ENCODE measurements at regions not wholly inside any gene's neighbourhood (a gene's known extent, or its start where the extent isn't known, plus 50 kb on each side); places are given as distances from the start of the nearest gene placed in this dataset.

DNA sequence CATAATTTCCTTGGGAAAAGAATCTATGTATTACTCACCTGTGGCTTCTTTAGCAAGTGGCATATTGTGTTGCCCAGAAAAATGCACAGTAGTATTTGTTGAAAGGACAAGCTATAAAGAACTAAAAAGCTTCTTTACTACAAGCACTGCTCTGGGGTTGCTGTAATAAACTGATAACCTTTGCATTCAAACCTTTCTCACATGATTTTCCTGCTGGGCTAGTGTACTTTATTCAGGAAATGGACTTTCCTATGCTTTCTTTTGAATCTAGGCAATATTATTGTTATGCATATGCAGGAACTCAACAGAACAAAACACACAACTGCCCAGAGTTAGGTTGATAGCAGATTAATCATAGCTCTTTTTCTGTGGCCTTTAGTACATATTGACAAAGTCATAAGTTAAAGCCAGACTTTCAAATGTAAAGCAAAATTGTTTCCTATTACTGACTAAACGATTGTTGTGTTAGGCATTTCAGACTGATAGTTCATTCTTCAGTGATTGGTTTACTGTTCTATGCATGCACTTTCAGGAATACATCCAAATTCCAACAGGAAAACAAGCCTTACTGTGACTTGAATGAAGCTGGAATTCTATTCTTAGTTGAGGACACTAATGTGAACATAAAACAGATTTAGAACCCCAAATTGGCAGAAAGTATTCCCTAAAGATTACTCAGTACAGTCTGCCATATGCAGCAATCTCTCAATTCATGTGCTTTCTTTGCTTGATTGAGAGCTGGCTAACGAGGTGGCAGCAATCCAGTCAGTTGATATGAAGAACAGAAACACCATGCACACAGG lies 564.3 kb upstream of the NEGR1 start:
- Mint-ChIP-seq H3K4me3 (no peak overlapping the region), H3K27me3 (no peaks in the 10 kb centered on the region), H3K36me3 (ENCODE audit: low read depth) (no peaks in the 10 kb centered on the region), H3K4me1 (no peaks in the 10 kb centered on the region), H3K27ac (no peak overlapping the region)
- ATAC-seq (no peak), DNase-seq (no peak)
- H3K9me3 ChIP-seq (ENCODE audit: control insufficient read depth, low read length, poor library complexity, severe bottlenecking), result no peaks in the 10 kb centered on the region

DNA sequence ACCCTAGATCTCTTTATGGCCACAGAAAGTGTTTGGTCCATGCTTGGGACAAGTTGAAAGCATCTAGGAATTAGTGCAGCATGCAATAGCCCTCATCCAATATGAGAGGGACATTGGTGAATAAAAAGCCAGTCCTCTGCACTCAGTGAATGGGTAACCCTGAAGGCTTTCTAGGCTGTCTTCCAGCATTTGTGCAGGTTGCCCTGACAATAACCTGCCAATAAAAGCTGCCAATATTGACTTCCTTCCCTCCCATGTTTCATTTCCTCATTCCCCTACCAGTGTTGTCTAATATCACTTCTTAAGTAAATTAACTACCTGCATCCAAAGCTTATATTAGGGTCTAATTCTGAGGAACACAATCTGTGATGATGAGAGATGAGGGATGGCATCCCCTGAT lies 563.6 kb upstream of the NEGR1 start:
- H3K4me3 Mint-ChIP-seq, result no peak overlapping the region
- no peaks in the 10 kb centered on the region for H3K4me1 Mint-ChIP-seq
- no peaks in the 10 kb centered on the region for H3K36me3 Mint-ChIP-seq (ENCODE audit: low read depth)
- ATAC-seq, result no peak
- no peak overlapping the region for H3K27ac Mint-ChIP-seq
- no peaks in the 10 kb centered on the region for H3K27me3 Mint-ChIP-seq
- no peaks in the 10 kb centered on the region for H3K9me3 ChIP-seq (ENCODE audit: control insufficient read depth, low read length, poor library complexity, severe bottlenecking)
- no peak for DNase-seq

DNA sequence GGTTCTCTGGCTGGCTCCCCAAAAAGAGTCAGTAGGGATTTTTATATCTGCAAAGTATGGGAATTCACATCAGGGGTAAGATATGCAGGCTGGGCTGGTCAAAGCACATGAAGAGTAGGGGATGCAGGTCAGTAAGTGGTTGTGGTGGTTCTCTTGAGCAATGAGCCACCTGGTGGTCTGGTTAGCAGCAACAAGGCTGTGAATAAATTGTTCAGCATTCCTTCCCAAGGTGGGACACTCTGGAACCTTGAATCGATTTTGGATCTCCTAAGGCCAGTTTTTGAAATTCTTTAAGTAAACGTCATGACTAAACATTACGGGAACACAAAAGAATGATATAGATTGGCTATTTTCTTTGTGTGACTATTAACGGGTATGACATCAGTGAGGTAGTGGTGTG lies 563.0 kb upstream of the NEGR1 start:
- no peaks in the 10 kb centered on the region for H3K4me1 Mint-ChIP-seq
- no peak overlapping the region for H3K4me3 Mint-ChIP-seq
- H3K36me3 Mint-ChIP-seq (ENCODE audit: low read depth), result no peaks in the 10 kb centered on the region
- ATAC-seq (no peak), DNase-seq (no peak)
- H3K27me3 Mint-ChIP-seq, result no peaks in the 10 kb centered on the region
- H3K27ac Mint-ChIP-seq, result no peak overlapping the region
- H3K9me3 ChIP-seq (ENCODE audit: control insufficient read depth, low read length, poor library complexity, severe bottlenecking), result no peaks in the 10 kb centered on the region

DNA sequence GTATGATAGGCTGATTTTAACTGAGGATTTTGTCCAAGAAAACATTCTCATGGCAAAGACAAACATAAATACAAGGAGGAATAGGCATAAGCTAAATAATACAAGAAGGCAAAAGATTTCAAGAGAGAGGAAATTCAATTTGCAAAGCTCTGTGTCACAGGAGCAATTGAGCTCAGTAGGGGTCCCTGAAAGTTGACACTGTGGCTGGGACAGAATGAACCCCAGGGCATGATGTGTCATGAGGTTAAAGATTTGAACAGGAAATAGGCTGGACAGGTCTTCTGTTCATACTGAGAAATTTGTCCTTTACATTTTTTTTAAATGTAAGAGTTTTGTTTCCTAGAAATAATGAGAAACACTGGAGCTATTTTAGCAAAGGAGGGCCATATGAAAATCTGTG lies 555.4 kb upstream of the NEGR1 start:
- DNase-seq (no peak), ATAC-seq (no peak)
- Mint-ChIP-seq H3K36me3 (ENCODE audit: low read depth) (no peaks in the 10 kb centered on the region), H3K27me3 (no peaks in the 10 kb centered on the region), H3K27ac (no peak overlapping the region), H3K4me3 (no peak overlapping the region), H3K4me1 (no peaks in the 10 kb centered on the region)
- H3K9me3 ChIP-seq (ENCODE audit: control insufficient read depth, low read length, poor library complexity, severe bottlenecking), result no peaks in the 10 kb centered on the region

DNA sequence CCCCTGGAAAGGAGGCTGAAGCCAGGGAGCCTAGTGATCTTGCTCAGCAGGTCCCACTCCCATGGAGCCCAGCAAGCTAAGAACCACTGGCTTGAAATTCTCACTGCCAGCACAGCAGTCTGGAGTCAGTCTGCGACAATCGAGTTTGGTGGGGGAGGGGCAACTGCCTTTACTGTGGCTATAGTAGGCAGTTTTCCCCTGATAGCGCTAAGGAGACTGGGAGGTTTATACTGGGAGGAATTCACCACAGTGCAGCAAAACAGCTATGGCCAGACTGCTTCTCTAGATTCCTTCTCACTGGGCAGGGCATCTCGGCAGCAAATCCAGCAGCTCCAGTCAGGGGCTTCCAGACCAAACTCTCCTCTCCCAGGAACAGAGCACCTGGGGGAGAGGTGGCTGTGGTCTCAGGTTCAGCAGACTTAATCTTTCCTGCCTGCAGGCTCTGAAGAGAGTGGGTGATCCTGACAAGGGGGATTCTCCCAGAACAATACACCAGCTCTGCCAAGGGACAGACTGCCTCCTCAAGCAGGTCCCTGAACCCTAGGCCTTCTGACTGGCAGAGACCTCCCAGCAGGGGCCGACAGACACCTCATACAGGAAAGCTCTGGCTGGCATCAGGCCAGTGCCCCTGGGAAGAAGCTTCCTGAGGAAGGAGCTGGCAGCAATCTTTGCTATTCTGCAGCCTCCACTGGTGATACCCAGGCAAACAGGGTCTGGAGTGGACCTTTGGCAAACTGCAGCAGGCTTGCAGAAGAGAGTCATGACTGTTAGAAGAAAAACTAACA lies 548.5 kb upstream of the NEGR1 start:
- no peak overlapping the region for H3K27ac Mint-ChIP-seq
- no peak overlapping the region for H3K4me3 Mint-ChIP-seq
- no peaks in the 10 kb centered on the region for H3K27me3 Mint-ChIP-seq
- no peaks in the 10 kb centered on the region for H3K9me3 ChIP-seq (ENCODE audit: control insufficient read depth, low read length, poor library complexity, severe bottlenecking)
- ATAC-seq (no peak), DNase-seq (no peak)
- no peaks in the 10 kb centered on the region for H3K4me1 Mint-ChIP-seq
- H3K36me3 Mint-ChIP-seq (ENCODE audit: low read depth), result no peaks in the 10 kb centered on the region

DNA sequence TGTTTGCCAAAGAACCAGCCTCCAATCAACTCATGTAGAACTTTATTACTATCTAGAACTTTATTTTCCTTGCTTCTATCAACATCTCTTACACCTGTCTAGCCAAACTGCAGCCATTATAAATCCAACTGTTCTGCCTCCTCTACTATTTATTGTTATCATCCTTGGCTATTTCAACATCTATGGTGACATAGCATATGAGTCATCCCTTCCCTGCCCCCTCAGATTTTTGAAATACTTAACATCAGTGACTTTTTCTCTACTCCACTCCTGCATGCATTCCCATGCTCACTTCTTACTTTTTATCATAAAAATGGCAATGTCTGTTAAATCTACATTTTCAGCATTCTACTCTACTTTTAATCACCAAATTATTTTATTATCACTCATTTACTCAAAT lies 544.9 kb upstream of the NEGR1 start:
- ATAC-seq (no peak), DNase-seq (no peak)
- Mint-ChIP-seq H3K4me1 (no peaks in the 10 kb centered on the region), H3K27me3 (no peaks in the 10 kb centered on the region), H3K36me3 (ENCODE audit: low read depth) (no peaks in the 10 kb centered on the region), H3K27ac (no peak overlapping the region), H3K4me3 (no peak overlapping the region)
- H3K9me3 ChIP-seq (ENCODE audit: control insufficient read depth, low read length, poor library complexity, severe bottlenecking), result no peaks in the 10 kb centered on the region

DNA sequence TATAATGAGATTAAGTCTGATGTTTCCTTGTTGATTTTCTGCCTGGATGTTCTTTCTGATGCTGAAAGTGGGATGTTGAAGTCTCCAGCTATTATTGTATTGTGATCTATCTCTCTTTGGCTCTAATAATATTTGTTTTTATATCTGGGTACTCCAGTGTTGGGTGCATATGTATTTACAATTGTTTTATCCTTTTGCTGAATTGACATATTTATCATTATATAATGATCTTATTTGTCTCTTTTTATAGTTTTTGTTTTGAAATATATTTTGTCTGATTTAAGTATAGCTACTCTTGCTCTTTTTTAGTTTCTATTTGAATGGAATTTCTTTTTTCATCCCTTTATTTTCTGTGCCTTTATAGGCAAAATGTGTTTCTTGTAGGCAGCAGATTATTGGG lies 522.2 kb upstream of the NEGR1 start:
- Mint-ChIP-seq H3K27me3 (no peaks in the 10 kb centered on the region), H3K27ac (no peak overlapping the region), H3K36me3 (ENCODE audit: low read depth) (no peaks in the 10 kb centered on the region), H3K4me1 (no peaks in the 10 kb centered on the region), H3K4me3 (no peak overlapping the region)
- no peak for ATAC-seq
- no peak for DNase-seq
- H3K9me3 ChIP-seq (ENCODE audit: control insufficient read depth, low read length, poor library complexity, severe bottlenecking), result no peaks in the 10 kb centered on the region

DNA sequence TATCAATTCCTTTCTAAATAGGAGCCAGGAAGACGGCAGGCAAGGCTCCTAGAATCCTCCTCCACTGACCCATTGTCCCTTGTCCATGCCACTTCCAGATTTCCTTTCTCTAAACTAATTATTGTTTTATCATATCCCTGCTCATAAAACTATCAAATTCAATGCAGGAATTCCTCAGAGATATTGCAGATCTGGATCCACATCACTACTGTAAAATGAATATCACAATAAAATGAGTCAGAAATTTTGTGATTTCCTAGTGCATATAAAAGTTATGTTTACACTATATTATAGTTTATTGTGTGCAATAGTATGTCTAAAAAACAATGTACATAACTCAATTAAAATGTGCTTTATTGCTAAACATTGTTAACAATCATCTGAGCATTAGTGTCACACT lies 498.7 kb upstream of the NEGR1 start:
- H3K4me3 Mint-ChIP-seq, result no peak overlapping the region
- DNase-seq (no peak), ATAC-seq (no peak)
- H3K36me3 Mint-ChIP-seq (ENCODE audit: low read depth), result no peaks in the 10 kb centered on the region
- H3K4me1 Mint-ChIP-seq, result no peaks in the 10 kb centered on the region
- H3K27ac Mint-ChIP-seq, result no peak overlapping the region
- no peaks in the 10 kb centered on the region for H3K9me3 ChIP-seq (ENCODE audit: control insufficient read depth, low read length, poor library complexity, severe bottlenecking)
- no peaks in the 10 kb centered on the region for H3K27me3 Mint-ChIP-seq

DNA sequence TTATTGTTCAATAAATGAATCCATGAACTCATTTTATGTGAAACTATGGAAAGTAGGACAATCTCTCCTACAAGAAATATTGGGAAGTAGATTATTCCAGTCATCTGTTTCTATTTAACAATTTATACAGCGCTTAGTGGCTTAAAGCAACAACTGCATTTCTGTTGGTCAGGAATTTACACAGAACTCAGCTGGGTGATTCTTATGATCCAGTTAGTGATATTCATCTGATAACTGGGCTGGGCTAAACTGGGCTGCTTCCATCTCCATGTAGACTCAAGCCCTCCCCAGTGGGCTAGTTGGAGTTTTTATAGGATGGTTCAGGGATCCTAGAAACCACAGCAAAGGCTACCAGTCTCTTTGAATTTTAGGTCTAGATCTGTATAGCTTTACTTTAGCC lies 497.9 kb upstream of the NEGR1 start:
- DNase-seq (no peak), ATAC-seq (no peak)
- Mint-ChIP-seq H3K4me1 (no peaks in the 10 kb centered on the region), H3K27me3 (no peaks in the 10 kb centered on the region), H3K4me3 (no peak overlapping the region), H3K36me3 (ENCODE audit: low read depth) (no peaks in the 10 kb centered on the region), H3K27ac (no peak overlapping the region)
- no peaks in the 10 kb centered on the region for H3K9me3 ChIP-seq (ENCODE audit: control insufficient read depth, low read length, poor library complexity, severe bottlenecking)

DNA sequence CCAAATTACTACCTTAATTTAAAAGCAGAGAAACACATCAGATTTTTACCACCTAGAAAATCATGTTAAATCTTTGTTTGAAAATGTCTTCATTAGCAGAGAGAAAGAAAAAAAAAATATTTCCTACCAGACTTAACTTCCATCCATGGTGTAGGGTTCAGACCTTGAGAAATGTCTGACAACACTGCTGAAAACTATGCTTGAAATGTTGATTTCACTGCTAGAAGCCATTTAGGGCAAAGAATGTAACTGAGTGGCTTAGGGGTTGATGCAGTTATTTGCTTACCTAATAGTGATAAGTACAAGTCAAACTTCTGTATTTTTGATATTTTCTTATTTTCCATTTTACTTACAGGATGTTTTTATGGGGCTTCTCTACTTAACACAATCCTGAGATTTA lies 495.6 kb upstream of the NEGR1 start:
- H3K27ac Mint-ChIP-seq, result no peak overlapping the region
- H3K9me3 ChIP-seq (ENCODE audit: control insufficient read depth, low read length, poor library complexity, severe bottlenecking), result no peaks in the 10 kb centered on the region
- no peak overlapping the region for H3K4me3 Mint-ChIP-seq
- no peak for ATAC-seq
- no peaks in the 10 kb centered on the region for H3K27me3 Mint-ChIP-seq
- DNase-seq, result no peak
- H3K36me3 Mint-ChIP-seq (ENCODE audit: low read depth), result no peaks in the 10 kb centered on the region
- H3K4me1 Mint-ChIP-seq, result no peaks in the 10 kb centered on the region

DNA sequence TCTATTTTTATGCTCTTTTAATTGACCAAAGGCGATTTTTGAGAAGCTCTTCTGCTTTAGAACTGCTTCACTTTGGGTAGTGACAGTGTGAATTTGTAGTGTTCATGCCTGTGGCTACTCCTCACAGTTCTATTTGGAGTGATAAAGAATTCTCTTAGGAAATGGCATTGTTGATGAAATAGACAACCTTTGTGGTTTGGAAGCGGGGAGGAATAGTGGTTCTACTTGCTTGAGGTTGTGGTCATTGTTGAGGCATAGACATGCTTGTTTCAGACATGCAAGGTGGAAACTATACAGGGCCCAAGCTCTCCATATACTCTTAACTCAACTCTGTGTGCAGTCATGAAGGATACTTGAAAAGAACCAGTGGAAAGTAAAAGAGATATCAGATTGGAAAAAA lies 481.1 kb upstream of the NEGR1 start:
- H3K4me1 Mint-ChIP-seq, result no peaks in the 10 kb centered on the region
- H3K36me3 Mint-ChIP-seq (ENCODE audit: low read depth), result no peaks in the 10 kb centered on the region
- H3K27me3 Mint-ChIP-seq, result no peaks in the 10 kb centered on the region
- H3K4me3 Mint-ChIP-seq, result no peak overlapping the region
- no peak overlapping the region for H3K27ac Mint-ChIP-seq
- DNase-seq (no peak), ATAC-seq (no peak)
- H3K9me3 ChIP-seq (ENCODE audit: control insufficient read depth, low read length, poor library complexity, severe bottlenecking), result no peaks in the 10 kb centered on the region

DNA sequence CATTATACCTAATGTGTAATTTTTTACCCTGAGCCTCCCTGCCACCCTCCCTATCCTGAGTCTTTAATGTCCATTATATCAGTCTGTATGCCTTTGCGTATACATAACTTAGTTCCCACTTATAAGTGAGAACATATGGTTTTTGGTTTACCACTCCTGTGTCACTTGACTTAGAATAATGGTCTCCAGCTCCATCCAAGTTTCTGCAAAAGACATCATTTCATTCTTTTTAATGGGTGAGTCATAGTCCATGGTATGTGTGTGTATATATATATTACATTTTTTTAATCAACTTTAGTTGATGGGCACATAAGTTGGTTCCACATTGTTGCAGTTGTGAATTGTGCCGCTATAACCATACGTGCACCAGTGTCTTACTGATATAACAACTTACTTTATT lies 477.1 kb upstream of the NEGR1 start:
- H3K9me3 ChIP-seq (ENCODE audit: control insufficient read depth, low read length, poor library complexity, severe bottlenecking), result no peaks in the 10 kb centered on the region
- no peak overlapping the region for H3K27ac Mint-ChIP-seq
- H3K4me1 Mint-ChIP-seq, result no peaks in the 10 kb centered on the region
- H3K27me3 Mint-ChIP-seq, result no peaks in the 10 kb centered on the region
- ATAC-seq, result no peak
- no peak for DNase-seq
- no peaks in the 10 kb centered on the region for H3K36me3 Mint-ChIP-seq (ENCODE audit: low read depth)
- H3K4me3 Mint-ChIP-seq, result no peak overlapping the region

DNA sequence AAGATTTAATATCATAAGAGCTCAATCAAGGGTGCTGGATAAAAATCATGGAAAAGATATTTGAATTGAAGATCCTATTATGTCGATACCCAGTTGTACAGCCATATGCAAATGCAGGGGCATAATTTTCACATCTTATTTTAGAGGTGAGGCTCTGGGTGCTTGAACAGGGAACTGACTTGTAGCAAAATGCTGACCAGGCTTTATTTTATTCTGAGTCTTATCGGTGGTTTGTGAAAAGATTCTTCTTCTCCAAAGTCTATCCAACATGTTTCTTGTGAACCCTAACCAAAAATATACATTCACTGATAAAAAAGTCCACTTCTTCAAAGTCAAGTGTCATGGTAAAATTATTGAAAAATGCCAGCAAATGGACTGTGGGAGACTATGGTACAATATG lies 475.5 kb upstream of the NEGR1 start:
- no peak for ATAC-seq
- no peaks in the 10 kb centered on the region for H3K27me3 Mint-ChIP-seq

DNA sequence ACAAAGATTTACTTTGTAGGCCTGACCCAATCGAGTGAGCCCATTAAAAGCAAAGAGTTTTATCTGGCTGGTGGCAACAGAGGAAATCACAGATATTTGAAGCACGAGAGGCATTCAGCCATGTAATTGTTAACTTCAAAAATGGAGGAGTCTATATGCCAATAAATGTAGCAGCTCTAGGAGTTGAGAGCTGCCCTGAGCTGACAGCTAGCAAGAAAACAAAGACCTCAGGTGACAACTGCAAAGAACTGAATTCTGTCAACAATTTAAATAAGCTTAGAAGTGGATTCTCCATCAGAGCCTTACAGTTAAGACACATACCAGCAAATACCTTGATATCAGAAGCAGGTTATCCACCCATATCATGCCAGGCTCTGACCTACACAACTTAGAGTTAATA lies 463.1 kb upstream of the NEGR1 start:
- H3K27ac Mint-ChIP-seq, result no peak overlapping the region
- ATAC-seq (no peak), DNase-seq (no peak)
- no peaks in the 10 kb centered on the region for H3K36me3 Mint-ChIP-seq (ENCODE audit: low read depth)
- no peaks in the 10 kb centered on the region for H3K9me3 ChIP-seq (ENCODE audit: control insufficient read depth, low read length, poor library complexity, severe bottlenecking)
- H3K4me3 Mint-ChIP-seq, result no peak overlapping the region
- H3K27me3 Mint-ChIP-seq, result no peaks in the 10 kb centered on the region
- H3K4me1 Mint-ChIP-seq, result no peaks in the 10 kb centered on the region

More for the DNA sequence above, 475.5 kb upstream of the NEGR1 start:
- H3K4me1 Mint-ChIP-seq, result no peaks in the 10 kb centered on the region
- H3K9me3 ChIP-seq (ENCODE audit: control insufficient read depth, low read length, poor library complexity, severe bottlenecking), result no peaks in the 10 kb centered on the region
- H3K4me3 Mint-ChIP-seq, result no peak overlapping the region
- no peaks in the 10 kb centered on the region for H3K36me3 Mint-ChIP-seq (ENCODE audit: low read depth)
- H3K27ac Mint-ChIP-seq, result no peak overlapping the region
- DNase-seq, result no peak

Data from T-helper 17 cell (primary cell).